Adrenal gland (tissue), 5 donors: ENCODE measurements at regions not wholly inside any gene's neighbourhood (a gene's known extent, or its start where the extent isn't known, plus 50 kb on each side); places are given as distances from the start of the nearest gene placed in this dataset.

Experiments
- POLR2A ChIP-seq, 2 donors: fragments of 450-650 bp; IDR thresholded peaks; one replicate each; pipeline ENCODE4 v1.6.1; 2017; ENCODE audit warnings: antibody characterized with exemption in 2 of 2, mild to moderate bottlenecking in 2 of 2, moderate library complexity in 1 of 2
- TF ChIP-seq, protein P1 (sequence below), 6 experiments: fragments of 450-650 bp in 4 of 6; fragments of 200-600 bp in 2 of 6; sonication (generic) in 1 of 6; IDR thresholded peaks; 1 replicate in 5 of 6; 2 replicates in 1 of 6; pipeline versions ENCODE4 v1.5.1 to v1.8.0; 2016 to 2021; ENCODE audit warnings: antibody characterized with exemption in 6 of 6, mild to moderate bottlenecking in 2 of 6, moderate library complexity in 1 of 6
- donor health status: DM: no; HTN: no; CAD: no.

DNA sequence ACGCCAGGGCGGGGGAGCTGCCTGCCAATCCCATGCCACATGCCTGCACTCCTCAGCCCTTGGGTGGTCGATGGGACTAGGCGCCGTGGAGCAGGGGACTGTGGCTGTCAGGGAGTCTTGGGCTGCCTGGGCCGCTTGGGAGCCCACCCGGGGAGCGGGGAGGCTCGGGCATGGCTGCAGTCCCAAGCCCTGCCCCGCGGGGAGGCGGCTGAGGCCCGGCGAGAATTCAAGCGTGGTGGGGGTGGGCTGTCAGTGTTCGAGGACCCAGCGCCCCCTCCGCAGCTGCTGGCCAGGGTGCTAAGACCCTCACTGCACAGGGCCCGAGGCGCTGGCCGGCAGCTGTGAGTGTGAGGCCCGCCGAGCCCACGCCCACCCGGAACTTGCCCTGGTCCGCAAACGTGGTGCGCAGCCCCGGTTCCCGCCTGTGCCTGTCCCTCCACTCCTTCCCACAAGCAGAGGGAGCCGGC lies 83.2 kb upstream of the DMRTA1 start:
- TF ChIP-seq, protein P1, sequence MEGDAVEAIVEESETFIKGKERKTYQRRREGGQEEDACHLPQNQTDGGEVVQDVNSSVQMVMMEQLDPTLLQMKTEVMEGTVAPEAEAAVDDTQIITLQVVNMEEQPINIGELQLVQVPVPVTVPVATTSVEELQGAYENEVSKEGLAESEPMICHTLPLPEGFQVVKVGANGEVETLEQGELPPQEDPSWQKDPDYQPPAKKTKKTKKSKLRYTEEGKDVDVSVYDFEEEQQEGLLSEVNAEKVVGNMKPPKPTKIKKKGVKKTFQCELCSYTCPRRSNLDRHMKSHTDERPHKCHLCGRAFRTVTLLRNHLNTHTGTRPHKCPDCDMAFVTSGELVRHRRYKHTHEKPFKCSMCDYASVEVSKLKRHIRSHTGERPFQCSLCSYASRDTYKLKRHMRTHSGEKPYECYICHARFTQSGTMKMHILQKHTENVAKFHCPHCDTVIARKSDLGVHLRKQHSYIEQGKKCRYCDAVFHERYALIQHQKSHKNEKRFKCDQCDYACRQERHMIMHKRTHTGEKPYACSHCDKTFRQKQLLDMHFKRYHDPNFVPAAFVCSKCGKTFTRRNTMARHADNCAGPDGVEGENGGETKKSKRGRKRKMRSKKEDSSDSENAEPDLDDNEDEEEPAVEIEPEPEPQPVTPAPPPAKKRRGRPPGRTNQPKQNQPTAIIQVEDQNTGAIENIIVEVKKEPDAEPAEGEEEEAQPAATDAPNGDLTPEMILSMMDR (IDR thresholded peaks at IDR 0.05), result no peak
- no peak for TF ChIP-seq POLR2A (IDR thresholded peaks at IDR 0.05)
